ENCODE measurements at regions not wholly inside any gene's neighbourhood (a gene's known extent, or its start where the extent isn't known, plus 50 kb on each side); places are given as distances from the start of the nearest gene placed in this dataset.

DNA sequence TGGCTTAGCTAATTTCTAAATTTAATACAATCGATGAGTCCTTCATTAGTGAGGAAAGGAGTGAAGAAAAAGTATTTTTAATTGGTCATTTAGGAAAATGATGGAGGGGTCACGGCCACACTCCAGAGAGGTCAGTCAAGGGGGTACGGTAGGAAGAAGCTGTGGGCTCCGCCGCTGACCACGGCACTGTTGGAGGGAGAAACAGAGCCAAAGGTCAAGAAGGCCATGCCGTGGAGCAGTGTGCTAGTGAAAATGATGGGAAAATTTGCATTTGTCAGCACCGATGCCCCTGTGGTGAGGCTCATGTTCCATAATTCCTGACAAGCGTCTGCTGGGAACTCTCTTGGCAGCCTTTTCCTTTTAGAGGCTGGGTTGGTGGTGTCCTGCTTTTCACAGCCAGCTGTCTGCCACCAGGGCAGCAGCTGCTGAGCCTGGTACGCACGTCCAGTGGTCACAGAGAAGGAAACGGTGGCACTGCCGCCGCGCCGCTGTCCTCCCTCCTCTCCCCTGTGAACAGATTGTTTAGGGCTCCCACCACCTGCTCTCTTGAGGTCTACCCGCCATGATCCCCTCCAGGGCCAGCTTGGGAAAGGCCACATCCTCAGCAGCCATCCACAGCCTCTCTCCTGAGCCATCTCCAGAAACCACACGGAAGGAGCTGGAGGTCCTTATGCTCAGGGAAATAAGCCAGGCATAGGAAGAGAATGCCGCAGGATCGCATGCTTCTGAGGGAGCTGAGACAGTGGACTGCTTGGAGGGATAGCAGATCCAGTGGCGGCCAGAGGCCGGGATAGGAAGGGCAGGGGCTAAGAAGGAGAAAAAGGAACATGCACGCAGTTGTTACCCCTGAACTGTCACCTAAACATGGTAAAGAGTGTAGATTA, 263.7 kb upstream of the PPP2R2D start:
- no peak for DNase-seq

DNA sequence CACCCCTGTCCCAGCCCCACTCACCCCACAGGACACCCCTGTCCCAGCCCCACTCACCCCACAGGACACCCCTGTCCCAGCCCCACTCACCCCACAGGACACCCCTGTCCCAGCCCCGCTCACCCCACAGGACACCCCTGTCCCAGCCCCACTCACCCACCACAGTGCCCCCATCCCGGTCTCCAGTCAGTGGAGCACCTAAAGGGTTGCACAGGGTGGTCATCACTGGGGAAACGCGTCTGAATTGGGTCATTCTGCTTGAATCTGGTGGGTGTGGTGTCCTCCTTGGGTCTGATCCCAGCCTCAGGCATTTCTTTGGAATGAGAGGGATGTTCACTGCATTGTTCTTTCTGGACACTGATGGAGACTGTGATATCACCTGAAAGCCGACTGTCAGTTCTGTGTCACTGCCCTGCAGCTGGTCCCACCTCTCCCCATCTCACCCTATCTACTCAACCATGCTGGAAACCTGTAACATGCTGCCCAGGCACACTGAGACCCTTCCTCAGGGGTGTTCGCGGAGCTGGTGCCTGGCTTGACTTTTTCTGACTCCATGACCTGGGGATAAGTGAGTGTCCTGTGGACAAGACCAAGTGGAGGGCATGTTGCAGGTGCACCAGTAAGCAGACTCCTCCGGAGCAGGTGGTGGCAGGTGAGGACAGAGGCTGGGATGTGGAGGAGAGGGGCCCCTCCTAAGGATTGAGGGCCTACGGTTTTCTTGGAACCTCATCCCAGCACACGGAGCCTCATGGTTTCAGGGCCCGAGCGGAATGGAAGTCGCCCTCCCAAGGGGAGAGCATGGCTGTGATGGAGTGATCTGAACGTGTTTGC, 262.5 kb upstream of the PPP2R2D start:
- DNase-seq, result no peak

DNA sequence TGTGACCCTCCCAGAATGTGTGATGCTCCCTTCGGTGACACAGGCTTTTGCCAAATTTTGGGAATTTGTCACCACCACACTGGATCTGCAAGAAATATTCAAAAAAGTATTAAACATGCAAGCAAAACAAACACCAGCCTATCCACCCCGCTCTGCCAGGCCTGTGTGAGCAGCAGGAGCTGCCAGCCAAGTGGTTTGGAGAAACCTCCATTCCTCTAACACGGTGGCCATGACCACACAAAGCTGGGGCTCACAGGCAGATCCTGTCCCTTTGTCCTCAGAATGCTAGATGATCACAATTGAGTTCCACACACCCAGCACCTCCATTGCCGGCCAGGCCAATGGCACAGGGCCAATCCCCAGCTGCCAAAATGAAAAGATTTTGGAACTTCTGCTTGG, 261.9 kb upstream of the PPP2R2D start:
- no peak for DNase-seq

DNA sequence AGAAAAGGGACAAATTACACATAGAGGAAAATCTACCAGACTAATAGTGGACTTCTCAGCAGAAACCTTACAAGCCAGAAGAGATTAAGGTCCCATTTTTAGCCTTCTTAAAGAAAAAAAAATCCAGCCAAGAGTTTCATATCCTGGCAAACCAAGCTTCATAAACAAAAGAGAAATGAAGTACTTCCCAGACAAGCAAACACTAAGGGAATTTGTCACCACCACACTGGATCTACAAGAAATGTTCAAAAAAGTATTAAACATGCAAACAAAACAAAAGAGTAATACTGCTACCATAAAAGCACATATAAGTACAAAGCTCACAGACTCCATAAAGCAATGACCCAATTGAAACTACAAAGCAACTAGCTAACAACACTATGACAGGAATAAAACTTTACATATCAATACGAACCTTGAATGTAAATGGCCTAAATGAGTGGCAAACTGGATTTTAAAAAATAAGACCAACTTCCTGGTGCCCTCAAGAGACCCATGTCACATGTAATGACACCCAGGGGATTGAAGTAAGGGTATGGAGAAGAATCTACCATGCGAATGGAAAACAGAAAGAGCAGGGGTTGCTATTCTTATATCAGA, 260.7 kb upstream of the PPP2R2D start:
- no peak for DNase-seq

- no peak for DNase-seq
These were observed 259.6 kb upstream of the PPP2R2D start for GRCh38 chr10:131641231-131641630.

GRCh38 chr10:131641898-131642297, 258.9 kb upstream of the PPP2R2D start:
- no peak for DNase-seq

DNA sequence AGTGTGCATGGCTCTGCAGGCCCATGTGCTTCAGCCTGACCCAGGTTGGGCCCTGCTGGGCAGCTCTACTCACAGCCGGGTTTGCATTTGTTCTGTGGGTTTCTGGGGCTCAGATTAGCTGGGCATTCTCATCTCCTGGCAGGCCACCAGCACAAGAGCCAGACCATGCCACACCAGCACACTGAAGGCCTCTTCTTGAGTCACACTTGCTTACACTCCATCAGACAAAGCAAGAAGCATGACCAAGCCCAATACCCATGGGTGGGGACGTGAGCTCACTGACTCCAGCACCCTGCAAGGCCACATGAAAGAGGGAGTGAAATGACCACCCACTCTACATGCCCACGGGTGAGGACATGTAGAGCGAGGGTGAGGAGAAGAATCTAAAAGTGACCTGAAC, 257.8 kb upstream of the PPP2R2D start:
- DNase-seq, result no peak

DNA sequence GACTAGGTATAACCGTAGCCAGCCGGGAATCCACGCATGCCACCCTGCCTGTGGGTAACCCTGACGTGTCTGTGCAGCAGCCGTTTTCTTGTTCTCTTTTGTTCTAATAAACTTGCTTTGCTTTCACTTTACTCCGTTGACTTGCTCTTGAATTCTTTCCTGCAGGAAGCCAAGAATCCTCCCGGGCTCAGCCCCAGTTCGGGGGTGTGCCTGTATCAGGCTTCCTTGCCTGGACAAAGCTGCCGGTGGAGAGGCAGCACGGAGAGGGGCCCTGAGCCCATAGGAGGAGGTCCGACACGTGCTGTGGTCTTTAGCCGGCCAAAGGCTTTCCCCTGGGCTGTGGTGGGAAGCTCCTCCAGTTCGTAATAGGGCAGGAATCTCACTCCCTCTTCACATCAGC, 256.5 kb upstream of the PPP2R2D start:
- DNase-seq, result no peak

- no peak for DNase-seq
These were observed 255.7 kb upstream of the PPP2R2D start for GRCh38 chr10:131644864-131645658.

- no peak for DNase-seq
These were observed 255.1 kb upstream of the PPP2R2D start for GRCh38 chr10:131645756-131646155.

- DNase-seq, result no peak
These were observed 254.0 kb upstream of the PPP2R2D start for GRCh38 chr10:131646551-131647525.

DNA sequence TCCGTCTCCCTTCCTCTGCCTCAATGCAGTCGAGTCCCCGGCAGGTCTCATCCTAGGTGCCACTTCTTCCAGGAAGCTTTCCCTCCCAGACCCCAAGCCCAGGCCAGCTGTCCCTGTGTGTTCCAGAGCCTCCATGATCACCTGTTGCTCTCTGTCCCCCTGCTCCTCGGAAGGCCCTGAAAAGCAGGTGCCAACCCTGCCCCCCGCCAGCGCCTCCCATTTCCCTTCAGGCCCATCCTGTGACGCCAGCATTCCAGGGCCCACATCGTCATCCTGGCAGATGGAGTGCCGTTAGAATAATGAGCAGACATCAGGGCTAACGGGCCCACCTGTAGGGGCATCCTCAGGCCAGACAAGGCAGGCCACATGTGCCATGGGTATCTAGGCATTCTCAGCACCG, 253.0 kb upstream of the PPP2R2D start:
- no peak for DNase-seq

- no peak for DNase-seq
These were observed 252.3 kb upstream of the PPP2R2D start for GRCh38 chr10:131648386-131649020.

- DNase-seq, result no peak
These were observed 251.2 kb upstream of the PPP2R2D start for GRCh38 chr10:131649617-131650016.

GRCh38 chr10:131650169-131650705, 250.6 kb upstream of the PPP2R2D start:
- no peak for DNase-seq

DNA sequence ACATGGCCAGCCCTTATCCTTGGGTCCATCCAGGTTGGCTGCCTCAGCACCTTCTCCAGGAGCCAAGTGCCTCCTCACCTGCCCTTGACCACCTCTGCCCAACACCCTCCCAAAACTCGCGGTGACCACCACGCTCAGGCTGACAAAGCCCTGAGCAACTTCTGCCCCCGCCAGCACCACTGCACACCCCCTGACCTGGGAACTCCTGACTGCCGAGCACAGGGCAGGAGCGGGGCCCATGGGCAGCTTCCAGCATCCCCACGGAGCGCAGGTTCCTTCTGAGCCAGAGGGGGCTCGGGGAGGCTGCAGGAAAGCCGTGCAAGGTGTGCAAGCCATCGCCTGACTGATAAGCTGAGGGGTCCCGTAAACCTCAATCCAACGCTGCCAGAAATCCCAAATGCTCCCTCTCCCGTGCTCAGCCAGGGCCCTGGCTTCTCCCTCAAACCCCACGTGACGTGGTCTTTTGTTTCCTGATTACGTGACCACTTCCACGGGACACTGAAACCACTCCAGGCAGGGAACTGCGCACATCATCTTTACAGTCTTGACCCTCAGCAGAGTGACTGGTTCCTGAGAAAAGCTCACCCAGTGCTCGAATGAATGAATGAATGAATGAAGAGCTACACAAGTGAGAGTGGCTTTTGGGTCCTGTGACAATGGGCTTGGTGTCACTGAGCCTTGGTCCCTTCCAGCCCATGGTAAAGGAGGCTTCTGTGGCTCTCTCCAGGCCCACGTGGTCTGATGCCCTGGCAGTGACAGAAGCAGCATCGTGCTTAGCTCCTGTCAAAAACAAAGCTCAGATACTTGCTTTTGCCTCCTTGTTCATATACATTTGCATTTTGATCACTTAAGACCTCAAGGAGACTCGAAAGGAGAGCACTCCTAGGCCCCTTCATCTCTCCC, 249.8 kb upstream of the PPP2R2D start:
- DNase-seq, result no peak

DNA sequence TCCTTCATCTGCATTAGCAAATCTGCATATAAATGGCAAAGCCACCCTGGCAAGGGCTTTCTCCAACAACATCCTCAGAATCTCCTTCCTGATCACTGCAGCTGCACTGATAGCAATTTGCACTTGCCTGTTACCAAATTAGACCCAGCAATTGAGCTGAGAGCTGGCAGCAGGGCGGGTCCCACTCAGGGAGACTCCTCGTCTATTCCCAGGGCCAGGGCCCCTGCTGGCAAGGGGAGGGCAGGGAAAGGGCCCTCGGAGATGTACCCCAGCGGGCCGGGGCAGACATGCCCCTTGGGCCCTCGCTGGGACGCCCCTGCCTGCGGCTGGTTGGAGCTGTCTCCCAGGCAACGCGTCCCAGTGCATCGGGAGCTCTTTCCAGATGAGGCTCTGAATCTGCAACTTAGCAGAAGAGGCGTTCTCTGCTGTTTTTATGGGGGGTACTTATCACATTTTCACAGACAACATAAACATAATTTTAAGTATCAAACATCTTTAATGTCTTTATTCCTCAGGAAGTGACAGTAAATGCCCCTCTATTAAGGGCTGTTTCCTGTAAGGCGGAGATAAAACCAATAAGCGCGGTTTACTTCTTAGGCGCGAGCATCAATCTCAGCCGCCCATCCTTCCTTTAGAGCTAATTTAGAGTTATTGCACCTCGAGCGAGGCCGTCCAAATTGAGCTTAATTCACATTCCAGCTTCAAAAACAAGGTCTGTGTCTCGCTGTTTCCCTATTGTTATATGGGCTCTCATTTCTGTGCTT, 249.0 kb upstream of the PPP2R2D start:
- no peak for DNase-seq

DNA sequence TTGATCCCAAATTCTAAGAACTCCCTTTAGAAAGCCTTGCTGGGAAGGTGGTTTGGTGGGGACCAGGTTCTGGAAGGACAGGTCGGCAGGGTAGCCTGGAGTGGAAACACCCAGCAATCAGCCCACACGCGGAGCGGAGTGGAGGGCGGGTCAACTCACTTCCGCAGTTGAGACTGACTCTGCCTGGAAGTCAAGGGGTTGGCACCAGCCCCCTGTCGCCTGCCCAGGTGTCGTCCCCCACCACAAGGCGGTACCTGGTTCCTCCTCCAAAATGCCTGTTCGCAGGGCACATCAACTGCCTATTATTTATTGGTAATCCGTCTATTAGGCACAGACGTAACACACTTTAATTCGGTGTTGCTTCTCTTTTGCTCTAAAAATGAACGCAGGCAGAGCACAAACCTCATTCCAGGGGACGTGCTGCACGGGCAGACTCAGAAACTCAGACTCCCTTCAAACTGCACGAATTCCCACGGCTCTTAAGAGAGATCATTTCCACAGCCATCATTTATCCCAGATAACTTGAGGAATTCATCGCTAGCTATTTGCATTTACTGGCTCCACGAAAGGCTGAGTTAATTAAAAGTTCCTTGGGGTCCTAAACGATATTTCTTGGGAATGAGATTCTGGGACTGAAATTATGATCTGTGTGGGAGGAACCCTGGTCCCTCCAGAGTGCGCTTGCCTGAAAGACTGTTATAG, 248.2 kb upstream of the PPP2R2D start:
- no peak for DNase-seq
